ENCODE measurements at regions not wholly inside any gene's neighbourhood (a gene's known extent, or its start where the extent isn't known, plus 50 kb on each side); places are given as distances from the start of the nearest gene placed in this dataset.

GRCh38 chr16:9384141-9384540 lies 292.7 kb downstream of the HAPSTR1 start:
- TF ChIP-seq CTCF (IDR thresholded peaks at IDR 0.05), result no peak
- no peak for DNase-seq
- Histone ChIP-seq H3K4me3 (no peak overlapping the region), H3K4me1 (no peaks in the 10 kb centered on the region), H3K9me3 (peaks cover 4% of the 10 kb centered on the region), H3K36me3 (no peaks in the 10 kb centered on the region), H3K27ac (no peak overlapping the region), H3K27me3 (no peaks in the 10 kb centered on the region)
- ATAC-seq, result no peak
- intact Hi-C loops (cut with DNase I), result no loop called here

GRCh38 chr16:9389543-9390207 lies 298.2 kb downstream of the HAPSTR1 start:
- H3K9me3 ChIP-seq, result peaks cover 4% of the 10 kb centered on the region
- intact Hi-C loops (cut with DNase I), result no loop called here
- no peak overlapping the region for H3K27ac ChIP-seq
- H3K36me3 ChIP-seq, result no peaks in the 10 kb centered on the region
- no peaks in the 10 kb centered on the region for H3K4me1 ChIP-seq
- no peak overlapping the region for H3K4me3 ChIP-seq
- ATAC-seq (no peak), DNase-seq (no peak)
- no peak for TF ChIP-seq CTCF (IDR thresholded peaks at IDR 0.05)
- H3K27me3 ChIP-seq, result no peaks in the 10 kb centered on the region

GRCh38 chr16:9392956-9393355 lies 301.5 kb downstream of the HAPSTR1 start:
- peaks cover under 1% of the 10 kb centered on the region for H3K9me3 ChIP-seq
- no peak overlapping the region for H3K27ac ChIP-seq
- no peak overlapping the region for H3K4me3 ChIP-seq
- intact Hi-C loops (cut with DNase I), result no loop called here
- no peaks in the 10 kb centered on the region for H3K36me3 ChIP-seq
- H3K27me3 ChIP-seq, result no peaks in the 10 kb centered on the region
- no peaks in the 10 kb centered on the region for H3K4me1 ChIP-seq
- ATAC-seq (no peak), DNase-seq (no peak)
- no peak for TF ChIP-seq CTCF (IDR thresholded peaks at IDR 0.05)

- TF ChIP-seq CTCF (IDR thresholded peaks at IDR 0.05), result no peak
- DNase-seq (no peak), ATAC-seq (no peak)
- H3K4me1 ChIP-seq, result no peaks in the 10 kb centered on the region
- intact Hi-C loops (cut with DNase I), result no loop called here
- H3K9me3 ChIP-seq, result no peaks in the 10 kb centered on the region
- H3K27me3 ChIP-seq, result no peaks in the 10 kb centered on the region
- no peak overlapping the region for H3K4me3 ChIP-seq
- H3K27ac ChIP-seq, result no peak overlapping the region
- H3K36me3 ChIP-seq, result no peaks in the 10 kb centered on the region
Measured at GRCh38 chr16:9393591-9393990, 302.1 kb downstream of the HAPSTR1 start.

GRCh38 chr16:9395958-9396359 lies 304.5 kb downstream of the HAPSTR1 start:
- Histone ChIP-seq H3K36me3 (no peaks in the 10 kb centered on the region), H3K4me3 (no peak overlapping the region), H3K4me1 (no peaks in the 10 kb centered on the region), H3K27ac (no peak overlapping the region), H3K9me3 (no peaks in the 10 kb centered on the region), H3K27me3 (no peaks in the 10 kb centered on the region)
- DNase-seq, result no peak
- intact Hi-C loops (cut with DNase I), result no loop called here
- no peak for TF ChIP-seq CTCF (IDR thresholded peaks at IDR 0.05)
- no peak for ATAC-seq

GRCh38 chr16:9399573-9399972 lies 308.1 kb downstream of the HAPSTR1 start:
- intact Hi-C loops (cut with DNase I), result no loop called here
- H3K4me1 ChIP-seq, result no peaks in the 10 kb centered on the region
- no peak for DNase-seq
- no peak overlapping the region for H3K27ac ChIP-seq
- H3K27me3 ChIP-seq, result no peaks in the 10 kb centered on the region
- no peaks in the 10 kb centered on the region for H3K36me3 ChIP-seq
- no peaks in the 10 kb centered on the region for H3K9me3 ChIP-seq
- no peak for TF ChIP-seq CTCF (IDR thresholded peaks at IDR 0.05)
- no peak overlapping the region for H3K4me3 ChIP-seq
- ATAC-seq, result no peak
